ENCODE measurements at regions not wholly inside any gene's neighbourhood (a gene's known extent, or its start where the extent isn't known, plus 50 kb on each side); places are given as distances from the start of the nearest gene placed in this dataset.

DNA sequence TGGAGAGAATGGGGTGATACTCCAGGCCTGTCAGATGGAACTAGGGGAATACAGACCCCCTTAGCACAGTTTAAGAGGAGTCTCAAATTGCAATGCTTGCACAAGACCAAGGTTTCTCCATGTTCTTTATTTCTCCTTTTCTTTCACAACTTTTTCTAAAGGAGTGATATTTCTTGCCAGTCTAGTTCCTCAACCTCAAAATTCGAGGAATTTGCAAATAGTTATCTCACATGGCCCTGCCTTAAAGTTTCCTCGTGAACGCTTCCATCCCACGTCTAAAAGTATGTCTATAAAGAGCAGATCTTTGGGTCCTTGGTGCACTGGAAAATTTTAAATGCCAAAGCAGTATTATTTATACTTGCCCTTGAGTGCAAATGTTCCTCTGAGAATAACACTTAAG, 373.8 kb upstream of the KLF4 start:
- peaks cover 0 to 6% (median 0%) of the 10 kb centered on the region in 4 donors for H3K9me3 ChIP-seq
- intact Hi-C loops (cut with DNase I) = no loop called here
- H3K4me1 ChIP-seq = no peaks in the 10 kb centered on the region
- 73% methylated on average over 4 of the region's 4 CpGs for WGBS
- TF ChIP-seq POLR2AphosphoS5 (IDR thresholded peaks at IDR 0.05) (no peak), EP300 (IDR thresholded peaks at IDR 0.05) (no peak)
- TF ChIP-seq, protein P1, sequence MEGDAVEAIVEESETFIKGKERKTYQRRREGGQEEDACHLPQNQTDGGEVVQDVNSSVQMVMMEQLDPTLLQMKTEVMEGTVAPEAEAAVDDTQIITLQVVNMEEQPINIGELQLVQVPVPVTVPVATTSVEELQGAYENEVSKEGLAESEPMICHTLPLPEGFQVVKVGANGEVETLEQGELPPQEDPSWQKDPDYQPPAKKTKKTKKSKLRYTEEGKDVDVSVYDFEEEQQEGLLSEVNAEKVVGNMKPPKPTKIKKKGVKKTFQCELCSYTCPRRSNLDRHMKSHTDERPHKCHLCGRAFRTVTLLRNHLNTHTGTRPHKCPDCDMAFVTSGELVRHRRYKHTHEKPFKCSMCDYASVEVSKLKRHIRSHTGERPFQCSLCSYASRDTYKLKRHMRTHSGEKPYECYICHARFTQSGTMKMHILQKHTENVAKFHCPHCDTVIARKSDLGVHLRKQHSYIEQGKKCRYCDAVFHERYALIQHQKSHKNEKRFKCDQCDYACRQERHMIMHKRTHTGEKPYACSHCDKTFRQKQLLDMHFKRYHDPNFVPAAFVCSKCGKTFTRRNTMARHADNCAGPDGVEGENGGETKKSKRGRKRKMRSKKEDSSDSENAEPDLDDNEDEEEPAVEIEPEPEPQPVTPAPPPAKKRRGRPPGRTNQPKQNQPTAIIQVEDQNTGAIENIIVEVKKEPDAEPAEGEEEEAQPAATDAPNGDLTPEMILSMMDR (IDR thresholded peaks at IDR 0.05) = no peak
- no peak overlapping the region for H3K4me3 ChIP-seq
- no peak overlapping the region for H3K27ac ChIP-seq (replicated peaks in 1 of 4)
- H3K36me3 ChIP-seq = no peaks in the 10 kb centered on the region
- no peak for DNase-seq (ENCODE audit: extremely low spot score)
- no peaks in the 10 kb centered on the region for H3K27me3 ChIP-seq

DNA sequence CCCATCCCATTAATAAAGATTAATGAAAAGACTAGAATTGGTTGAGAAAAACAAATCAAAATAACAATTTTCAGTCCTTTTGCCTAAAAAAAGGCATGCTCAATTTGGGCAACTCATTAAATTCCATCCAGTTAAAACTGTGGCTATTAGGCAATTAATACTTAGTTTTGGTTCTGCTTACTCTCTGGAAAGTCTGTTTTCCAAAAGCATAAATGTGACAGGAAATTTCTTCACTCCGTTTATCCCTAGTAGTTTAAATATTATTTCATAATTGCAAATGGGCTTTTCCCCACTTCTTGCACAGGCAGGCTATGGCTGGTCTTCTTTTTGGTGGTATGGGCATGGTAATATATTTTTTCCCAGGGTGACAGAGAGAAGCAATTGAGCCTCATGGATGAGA, 373.3 kb upstream of the KLF4 start:
- 56% methylated on average over 1 of the region's 1 CpG for WGBS
- no peak overlapping the region for H3K4me3 ChIP-seq
- TF ChIP-seq POLR2A (IDR thresholded peaks at IDR 0.05; ENCODE audit: low read depth) (no peak), POLR2AphosphoS5 (IDR thresholded peaks at IDR 0.05) (no peak), EP300 (IDR thresholded peaks at IDR 0.05) (no peak)
- TF ChIP-seq, protein P1 (IDR thresholded peaks at IDR 0.05) = no peak

DNA sequence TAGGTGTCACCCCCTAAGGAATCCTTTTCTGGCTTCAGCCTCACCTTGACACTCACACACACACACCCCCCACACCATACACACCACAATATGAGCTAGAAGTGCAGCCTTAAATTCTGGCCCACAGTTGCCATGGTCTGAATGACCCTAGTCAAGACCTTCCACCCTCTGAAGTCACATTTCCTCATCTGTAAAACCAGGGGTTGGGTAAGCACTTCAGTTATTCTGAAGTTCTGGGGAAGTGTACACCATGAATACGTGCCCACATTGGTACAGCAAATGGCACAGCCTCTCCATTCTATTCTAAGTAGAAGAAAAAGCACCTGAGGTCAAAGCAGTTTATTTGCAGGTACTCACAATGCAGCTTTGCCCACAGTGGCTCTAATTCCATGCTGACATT, 372.8 kb upstream of the KLF4 start:
- 100% methylated on average over 1 of the region's 1 CpG for WGBS
- no peak overlapping the region for H3K27ac ChIP-seq (replicated peaks in 1 of 4)

More for the DNA sequence above, 373.3 kb upstream of the KLF4 start:
- intact Hi-C loops (cut with DNase I) = no loop called here
- Histone ChIP-seq H3K4me1 (no peaks in the 10 kb centered on the region), H3K27me3 (no peaks in the 10 kb centered on the region), H3K9me3 (peaks cover 0 to 6% (median 0%) of the 10 kb centered on the region in 4 donors), H3K36me3 (no peaks in the 10 kb centered on the region), H3K27ac (replicated peaks in 1 of 4) (no peak overlapping the region)
- DNase-seq (ENCODE audit: extremely low spot score) = no peak

DNA sequence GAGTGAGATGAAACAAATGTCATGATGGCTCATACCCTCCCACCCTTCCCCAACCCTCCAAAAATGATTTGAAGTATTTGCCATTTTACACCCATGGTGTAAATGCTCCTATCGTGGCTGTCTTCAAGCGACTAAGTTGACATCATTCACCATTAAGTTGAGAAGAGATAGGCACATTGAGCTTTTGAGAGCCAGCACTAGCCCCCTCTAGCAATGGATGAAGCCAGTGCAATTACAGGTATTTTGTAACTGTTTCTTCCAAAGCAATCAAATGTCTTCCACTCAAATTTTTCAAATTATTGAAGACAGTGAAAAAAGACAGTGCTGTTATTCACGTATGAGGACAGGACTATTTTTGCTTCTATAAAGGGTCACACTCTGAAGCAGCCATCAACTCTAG, 371.5 kb upstream of the KLF4 start:
- intact Hi-C loops (cut with DNase I) = no loop called here
- H3K27ac ChIP-seq (replicated peaks in 1 of 4) = no peak overlapping the region
- TF ChIP-seq, protein P1 (IDR thresholded peaks at IDR 0.05) = no peak
- TF ChIP-seq POLR2AphosphoS5 (IDR thresholded peaks at IDR 0.05) (no peak), POLR2A (IDR thresholded peaks at IDR 0.05; ENCODE audit: low read depth) (no peak), EP300 (IDR thresholded peaks at IDR 0.05) (no peak)
- no peaks in the 10 kb centered on the region for H3K4me1 ChIP-seq
- no peak overlapping the region for H3K4me3 ChIP-seq
- H3K27me3 ChIP-seq = no peaks in the 10 kb centered on the region
- 80% methylated on average over 3 of the region's 3 CpGs for WGBS
- peaks cover 0 to 6% (median under 1%) of the 10 kb centered on the region in 4 donors for H3K9me3 ChIP-seq
- DNase-seq (ENCODE audit: extremely low spot score) = no peak
- H3K36me3 ChIP-seq = no peaks in the 10 kb centered on the region

More for the DNA sequence above, 372.8 kb upstream of the KLF4 start:
- DNase-seq (ENCODE audit: extremely low spot score) = no peak
- no peak for TF ChIP-seq POLR2AphosphoS5 (IDR thresholded peaks at IDR 0.05)
- TF ChIP-seq EP300 (IDR thresholded peaks at IDR 0.05) = no peak
- TF ChIP-seq, protein P1 (IDR thresholded peaks at IDR 0.05) = no peak
- no peak for TF ChIP-seq POLR2A (IDR thresholded peaks at IDR 0.05; ENCODE audit: low read depth)
- no peak overlapping the region for H3K4me3 ChIP-seq
- no peaks in the 10 kb centered on the region for H3K27me3 ChIP-seq
- H3K4me1 ChIP-seq = no peaks in the 10 kb centered on the region
- no peaks in the 10 kb centered on the region for H3K36me3 ChIP-seq
- peaks cover 0 to 6% (median 0%) of the 10 kb centered on the region in 4 donors for H3K9me3 ChIP-seq
- intact Hi-C loops (cut with DNase I) = no loop called here

DNA sequence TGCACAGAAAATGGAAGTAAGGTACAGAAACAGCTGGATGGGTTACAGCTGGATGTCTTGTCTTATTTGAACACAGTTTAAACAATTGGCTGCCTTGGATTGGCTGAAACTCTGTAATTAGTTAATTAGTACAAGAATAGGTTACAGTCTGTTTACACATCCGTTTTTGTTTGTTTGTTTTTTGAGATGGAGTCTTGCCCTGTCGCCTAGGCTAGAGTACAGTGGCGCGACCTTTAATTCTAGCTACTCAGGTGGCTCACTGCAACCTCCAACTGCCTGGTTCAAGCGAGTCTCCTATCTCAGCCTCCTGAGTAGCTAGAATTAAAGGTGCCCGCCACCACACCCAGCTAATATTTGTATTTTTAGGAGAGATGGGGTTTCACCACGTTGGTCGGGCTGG, 368.7 kb upstream of the KLF4 start:
- no peak for TF ChIP-seq POLR2AphosphoS5 (IDR thresholded peaks at IDR 0.05)
- no peak for TF ChIP-seq EP300 (IDR thresholded peaks at IDR 0.05)
- no peak for TF ChIP-seq POLR2A (IDR thresholded peaks at IDR 0.05; ENCODE audit: low read depth)
- TF ChIP-seq, protein P1 (IDR thresholded peaks at IDR 0.05) = no peak
- Histone ChIP-seq H3K27me3 (no peaks in the 10 kb centered on the region), H3K9me3 (peaks cover 0 to 21% (median 14%) of the 10 kb centered on the region in 4 donors), H3K4me3 (no peak overlapping the region), H3K27ac (replicated peaks in 1 of 4) (no peak overlapping the region), H3K4me1 (no peaks in the 10 kb centered on the region), H3K36me3 (no peaks in the 10 kb centered on the region)
- no peak for DNase-seq (ENCODE audit: extremely low spot score)
- intact Hi-C loops (cut with DNase I) = no loop called here
- 92% methylated on average over 8 of the region's 8 CpGs for WGBS
